HCT116 (cell line): ENCODE measurements at regions not wholly inside any gene's neighbourhood (a gene's known extent, or its start where the extent isn't known, plus 50 kb on each side); places are given as distances from the start of the nearest gene placed in this dataset.

Experiments
- ATAC-seq: fragments of 200-7000 bp; cut with Tn5 transposase; 2 replicates; pipeline ENCODE4 v1.9.1; 2020; ENCODE audit warnings: mild to moderate bottlenecking, moderate library complexity
- BruUV-seq: library from RNA; stranded (reverse); fragments of 400-500 nt; replicated peaks from 2 replicates; lab custom pipeline; 2021; lab: Mats Ljungman, UMichigan
- CTCF ChIA-PET: fragments of 300-600 bp; sonication (Branson Sonifier 250); formaldehyde crosslinking; loops from one replicate; lab custom pipeline; 2021; ENCODE audit warnings: antibody characterized with exemption; lab: Charles Lee
- POLR2A ChIA-PET: fragments of 300-600, 350-600 bp; sonication (Branson Sonifier 250); formaldehyde crosslinking; loops from one replicate; lab custom pipeline; 2021; ENCODE audit warnings: antibody characterized with exemption; lab: Charles Lee
- RAD21 ChIA-PET, 2 experiments: fragments of 300-600 bp; sonication (Branson Sonifier 250); formaldehyde crosslinking; loops; one replicate each; lab custom pipeline; 2023; ENCODE audit warnings: low total read pairs in 2 of 2; ENCODE audit not compliant: uncharacterized antibody in 2 of 2, unreplicated experiment in 2 of 2, low non-redundant PET in 1 of 2; lab: Charles Lee
- DNase-seq: peaks from one replicate; pipeline ENCODE4 v3.0.0-alpha.2; 2010; ENCODE audit warnings: low read depth, low spot score
- H2AFZ ChIP-seq: fragments of 200-600 bp; shearing (Covaris generic), sonication (generic); 2 replicates; pipeline ENCODE4 v1.6.1; 2017; ENCODE audit warnings: low read depth, mixed run types, mixed read lengths, antibody characterized with exemption, low read length; ENCODE audit not compliant: poor library complexity, severe bottlenecking
- H3K27ac ChIP-seq: 2 replicates; pipeline ENCODE4 v1.5.1; 2012; ENCODE audit warnings: low read depth, low read length
- H3K27me3 ChIP-seq: fragments of 200-600 bp; sonication (generic); 2 replicates; pipeline ENCODE4 v1.6.1; 2016; ENCODE audit warnings: mixed run types, low read length, mixed read lengths; ENCODE audit not compliant: insufficient read depth
- H3K36me3 ChIP-seq, 2 experiments: fragments of 200-500 bp in 1 of 2; fragments of 200-600 bp in 1 of 2; sonication (Bioruptor generic) in 1 of 2; sonication (generic) in 1 of 2; 2 replicates each; pipeline versions ENCODE4 v1.5.1 to v1.6.1; 2014 to 2016; ENCODE audit warnings: low read length in 2 of 2, inconsistent platforms in 1 of 2, mixed read lengths in 1 of 2, mixed run types in 1 of 2; ENCODE audit not compliant: insufficient read depth in 2 of 2, control insufficient read depth in 1 of 2
- H3K4me1 ChIP-seq, 2 experiments: fragments of 200-600 bp in 1 of 2; sonication (generic) in 1 of 2; 2 replicates each; pipeline versions ENCODE4 v1.5.1 to v1.6.1; 2012 to 2017; ENCODE audit warnings: low read length in 2 of 2, inconsistent platforms in 1 of 2, mild to moderate bottlenecking in 1 of 2, mixed read lengths in 1 of 2, mixed run types in 1 of 2, moderate library complexity in 1 of 2; ENCODE audit not compliant: insufficient read depth in 2 of 2, control insufficient read depth in 1 of 2
- H3K4me2 ChIP-seq: fragments of 200-600 bp; sonication (generic); 2 replicates; pipeline ENCODE4 v1.6.1; 2017; ENCODE audit warnings: mixed run types, low read length, mixed read lengths
- H3K4me3 ChIP-seq, 2 experiments: fragments of 200-600 bp in 1 of 2; sonication (generic) in 1 of 2; replicated peaks in 1 of 2; 2 replicates each; pipeline ENCODE4 v1.5.1; 2011 to 2016; ENCODE audit warnings: low read length in 2 of 2, control low read depth in 1 of 2, low read depth in 1 of 2, mild to moderate bottlenecking in 1 of 2, mixed read lengths in 1 of 2, mixed run types in 1 of 2
- H3K79me2 ChIP-seq: fragments of 200-600 bp; sonication (generic); 2 replicates; pipeline ENCODE4 v1.6.1; 2017; ENCODE audit warnings: mild to moderate bottlenecking, mixed run types, low read length, moderate library complexity, mixed read lengths; ENCODE audit not compliant: insufficient read depth
- H3K9ac ChIP-seq: fragments of 200-600 bp; sonication (generic); 2 replicates; pipeline ENCODE4 v1.6.1; 2016; ENCODE audit warnings: low read length, mixed read lengths
- H3K9me2 ChIP-seq: fragments of 200-600 bp; sonication (generic), shearing (Covaris generic); 2 replicates; pipeline ENCODE4 v1.6.1; 2017; ENCODE audit warnings: mixed run types, mild to moderate bottlenecking, moderate library complexity; ENCODE audit not compliant: insufficient read depth
- H3K9me3 ChIP-seq, 2 experiments: fragments of 200-500 bp in 1 of 2; fragments of 200-600 bp in 1 of 2; sonication (Bioruptor generic) in 1 of 2; sonication (generic) in 1 of 2; 2 replicates each; pipeline ENCODE4 v1.6.1; 2014 to 2017; ENCODE audit warnings: low read length in 2 of 2, mixed read lengths in 2 of 2, inconsistent platforms in 1 of 2, low read depth in 1 of 2, mild to moderate bottlenecking in 1 of 2, mixed run types in 1 of 2, moderate library complexity in 1 of 2; ENCODE audit not compliant: control insufficient read depth in 1 of 2, insufficient read depth in 1 of 2
- H4K20me1 ChIP-seq: fragments of 200-600 bp; sonication (generic), shearing (Covaris generic); 2 replicates; pipeline ENCODE4 v1.6.1; 2017; ENCODE audit warnings: mixed run types, mild to moderate bottlenecking, moderate library complexity; ENCODE audit not compliant: insufficient read depth
- CBX3 ChIP-seq: IDR thresholded peaks from 2 replicates; pipeline ENCODE4 v1.6.1; 2012; ENCODE audit warnings: low read depth
- EZH2 ChIP-seq: fragments of 200-600 bp; sonication (generic); IDR thresholded peaks from 2 replicates; pipeline ENCODE4 v1.6.1; 2017; ENCODE audit warnings: antibody characterized with exemption, mixed run types
- REST ChIP-seq: IDR thresholded peaks from 2 replicates; pipeline ENCODE4 v1.6.1; 2012; ENCODE audit warnings: low read depth
- SP1 ChIP-seq: IDR thresholded peaks from 2 replicates; pipeline ENCODE4 v1.6.1; 2012; ENCODE audit warnings: low read depth
- ZNF274 ChIP-seq: fragments of 200-500 bp; sonication (Bioruptor generic); IDR thresholded peaks from 2 replicates; pipeline ENCODE4 v1.6.1; 2014; ENCODE audit warnings: mild to moderate bottlenecking, low read depth, low read length, inconsistent platforms
- intact Hi-C: fragments of 100-400 bp; cut with micrococcal nuclease; formaldehyde crosslinking; loops from 2 replicates; pipeline ENCODE4 v1.10.0; 2022
- TF ChIP-seq, protein P1 (sequence below), 3 experiments: fragments of 200-600 bp in 1 of 3; sonication (generic) in 1 of 3; IDR thresholded peaks in 2 of 3; conservative IDR thresholded peaks in 1 of 3; 2 replicates each; pipeline ENCODE4 v1.5.1; 2012 to 2017; ENCODE audit warnings: low read depth in 2 of 3, low read length in 2 of 3, antibody characterized with exemption in 1 of 3, borderline replicate concordance in 1 of 3, control low read depth in 1 of 3, mild to moderate bottlenecking in 1 of 3, mixed read lengths in 1 of 3, mixed run types in 1 of 3, moderate library complexity in 1 of 3; ENCODE audit not compliant: insufficient read depth in 1 of 3
- TF ChIP-seq, protein P2 (sequence below): IDR thresholded peaks from 2 replicates; pipeline ENCODE4 v1.6.1; 2011; ENCODE audit warnings: mild to moderate bottlenecking, low read length, moderate library complexity; ENCODE audit not compliant: insufficient replicate concordance; ENCODE audit errors: extremely low read depth

DNA sequence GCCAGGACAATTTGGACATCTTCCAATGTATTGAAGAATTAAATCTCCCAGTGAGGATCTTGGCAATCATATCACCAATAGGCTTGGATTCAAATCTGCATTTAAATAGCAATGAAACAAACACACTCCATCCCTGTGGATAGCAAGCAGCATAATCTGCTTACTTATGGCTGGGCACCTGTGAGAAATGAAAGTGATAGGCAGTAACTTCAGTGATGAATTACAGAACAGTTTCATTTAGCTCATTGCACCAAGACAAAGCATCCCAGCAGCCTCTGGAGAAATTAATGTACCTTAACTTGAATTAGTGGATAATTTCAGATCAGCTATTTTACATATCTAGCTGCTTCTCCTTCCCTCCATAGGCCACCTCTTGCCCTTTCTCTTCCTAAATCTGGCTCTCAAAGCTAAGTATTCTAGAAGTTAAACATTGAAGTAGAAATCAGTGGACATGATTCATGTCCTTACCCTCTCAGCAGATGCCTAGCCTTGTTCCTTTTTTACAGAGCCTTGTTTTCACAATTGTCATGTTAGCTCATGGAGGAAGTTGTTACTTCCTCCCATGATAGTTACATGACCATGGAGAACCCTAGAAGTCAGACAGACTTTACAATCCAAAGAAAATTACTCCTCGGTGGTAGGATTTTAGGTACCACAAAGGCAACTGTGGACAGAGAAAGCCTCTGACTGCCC, 88.5 kb upstream of the TACR1 start:
- DNase-seq (no peak), ATAC-seq (no peak)
- H3K9me3 ChIP-seq: no peaks in the 10 kb centered on the region
- H3K4me1 ChIP-seq: no peaks in the 10 kb centered on the region
- H2AFZ ChIP-seq: no peak overlapping the region
- CTCF ChIA-PET: no interaction called here
- no peak overlapping the region for H3K4me2 ChIP-seq
- H3K9me2 ChIP-seq: no peaks in the 10 kb centered on the region
- no peaks in the 10 kb centered on the region for H3K36me3 ChIP-seq
- POLR2A ChIA-PET: no interaction called here
- intact Hi-C loops: no loop called here
- no peak overlapping the region for H3K4me3 ChIP-seq
- no TSS peak for BruUV-seq
- H4K20me1 ChIP-seq: no peaks in the 10 kb centered on the region
- no peak overlapping the region for H3K9ac ChIP-seq
- no peak overlapping the region for H3K27ac ChIP-seq
- TF ChIP-seq REST: no peak
- TF ChIP-seq ZNF274: no peak
- TF ChIP-seq SP1: no peak
- TF ChIP-seq CBX3: no peak
- TF ChIP-seq, protein P1, sequence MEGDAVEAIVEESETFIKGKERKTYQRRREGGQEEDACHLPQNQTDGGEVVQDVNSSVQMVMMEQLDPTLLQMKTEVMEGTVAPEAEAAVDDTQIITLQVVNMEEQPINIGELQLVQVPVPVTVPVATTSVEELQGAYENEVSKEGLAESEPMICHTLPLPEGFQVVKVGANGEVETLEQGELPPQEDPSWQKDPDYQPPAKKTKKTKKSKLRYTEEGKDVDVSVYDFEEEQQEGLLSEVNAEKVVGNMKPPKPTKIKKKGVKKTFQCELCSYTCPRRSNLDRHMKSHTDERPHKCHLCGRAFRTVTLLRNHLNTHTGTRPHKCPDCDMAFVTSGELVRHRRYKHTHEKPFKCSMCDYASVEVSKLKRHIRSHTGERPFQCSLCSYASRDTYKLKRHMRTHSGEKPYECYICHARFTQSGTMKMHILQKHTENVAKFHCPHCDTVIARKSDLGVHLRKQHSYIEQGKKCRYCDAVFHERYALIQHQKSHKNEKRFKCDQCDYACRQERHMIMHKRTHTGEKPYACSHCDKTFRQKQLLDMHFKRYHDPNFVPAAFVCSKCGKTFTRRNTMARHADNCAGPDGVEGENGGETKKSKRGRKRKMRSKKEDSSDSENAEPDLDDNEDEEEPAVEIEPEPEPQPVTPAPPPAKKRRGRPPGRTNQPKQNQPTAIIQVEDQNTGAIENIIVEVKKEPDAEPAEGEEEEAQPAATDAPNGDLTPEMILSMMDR (IDR thresholded peaks at IDR 0.05 in 2 of 3, conservative IDR thresholded peaks at IDR 0.05 in 1 of 3; ENCODE audit: borderline replicate concordance in 1 of 3, insufficient read depth in 1 of 3, low read depth in 2 of 3, low read length in 2 of 3): no peak
- TF ChIP-seq EZH2: no peak
- TF ChIP-seq, protein P2, sequence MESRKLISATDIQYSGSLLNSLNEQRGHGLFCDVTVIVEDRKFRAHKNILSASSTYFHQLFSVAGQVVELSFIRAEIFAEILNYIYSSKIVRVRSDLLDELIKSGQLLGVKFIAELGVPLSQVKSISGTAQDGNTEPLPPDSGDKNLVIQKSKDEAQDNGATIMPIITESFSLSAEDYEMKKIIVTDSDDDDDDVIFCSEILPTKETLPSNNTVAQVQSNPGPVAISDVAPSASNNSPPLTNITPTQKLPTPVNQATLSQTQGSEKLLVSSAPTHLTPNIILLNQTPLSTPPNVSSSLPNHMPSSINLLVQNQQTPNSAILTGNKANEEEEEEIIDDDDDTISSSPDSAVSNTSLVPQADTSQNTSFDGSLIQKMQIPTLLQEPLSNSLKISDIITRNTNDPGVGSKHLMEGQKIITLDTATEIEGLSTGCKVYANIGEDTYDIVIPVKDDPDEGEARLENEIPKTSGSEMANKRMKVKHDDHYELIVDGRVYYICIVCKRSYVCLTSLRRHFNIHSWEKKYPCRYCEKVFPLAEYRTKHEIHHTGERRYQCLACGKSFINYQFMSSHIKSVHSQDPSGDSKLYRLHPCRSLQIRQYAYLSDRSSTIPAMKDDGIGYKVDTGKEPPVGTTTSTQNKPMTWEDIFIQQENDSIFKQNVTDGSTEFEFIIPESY: no peak
- RAD21 ChIA-PET: no interaction called here
- H3K27me3 ChIP-seq: peaks cover 45% of the 10 kb centered on the region
- H3K79me2 ChIP-seq: no peaks in the 10 kb centered on the region
